Hepatocyte (in vitro differentiated cells): ENCODE measurements at regions not wholly inside any gene's neighbourhood (a gene's known extent, or its start where the extent isn't known, plus 50 kb on each side); places are given as distances from the start of the nearest gene placed in this dataset.
"Not testable (repeated sequence)": the region's sequence is repeated elsewhere in the genome, so short reads cannot be mapped to it uniquely, and the experiment has no call there.

Experiments used
- EZH2 ChIP-seq: fragments of 200-600 bp; sonication (generic); IDR thresholded peaks from 2 replicates; pipeline ENCODE4 v1.6.1; 2016; ENCODE audit warnings: antibody characterized with exemption, mild to moderate bottlenecking, borderline replicate concordance
- EZH2phosphoT487 ChIP-seq: fragments of 200-600 bp; sonication (generic); IDR thresholded peaks from one replicate; pipeline ENCODE4 v1.6.1; 2018; ENCODE audit warnings: antibody characterized with exemption, mild to moderate bottlenecking, low read depth, moderate library complexity; ENCODE audit not compliant: unreplicated experiment, severe bottlenecking
- TF ChIP-seq, protein P1 (sequence below): fragments of 200-600 bp; sonication (generic); IDR thresholded peaks from 2 replicates; pipeline ENCODE4 v1.5.1; 2016; ENCODE audit warnings: antibody characterized with exemption, mild to moderate bottlenecking; ENCODE audit not compliant: poor library complexity

DNA sequence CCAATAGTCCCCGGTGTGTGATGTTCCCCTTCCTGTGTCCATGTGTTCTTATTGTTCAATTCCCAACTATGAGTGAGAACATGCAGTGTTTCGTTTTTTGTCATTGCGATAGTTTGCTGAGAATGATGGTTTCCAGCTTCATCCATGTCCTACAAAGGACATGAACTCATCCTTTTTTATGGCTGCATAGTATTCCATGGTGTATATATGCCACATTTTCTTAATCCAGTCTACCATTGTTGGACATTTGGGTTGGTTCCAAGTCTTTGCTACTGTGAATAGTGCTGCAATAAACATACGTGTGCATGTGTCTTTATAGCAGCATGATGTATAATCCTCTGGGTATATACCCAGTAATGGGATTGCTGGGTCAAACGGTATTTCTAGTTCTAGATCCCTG lies 109.6 kb upstream of the ANKRD28 start:
- TF ChIP-seq, protein P1, sequence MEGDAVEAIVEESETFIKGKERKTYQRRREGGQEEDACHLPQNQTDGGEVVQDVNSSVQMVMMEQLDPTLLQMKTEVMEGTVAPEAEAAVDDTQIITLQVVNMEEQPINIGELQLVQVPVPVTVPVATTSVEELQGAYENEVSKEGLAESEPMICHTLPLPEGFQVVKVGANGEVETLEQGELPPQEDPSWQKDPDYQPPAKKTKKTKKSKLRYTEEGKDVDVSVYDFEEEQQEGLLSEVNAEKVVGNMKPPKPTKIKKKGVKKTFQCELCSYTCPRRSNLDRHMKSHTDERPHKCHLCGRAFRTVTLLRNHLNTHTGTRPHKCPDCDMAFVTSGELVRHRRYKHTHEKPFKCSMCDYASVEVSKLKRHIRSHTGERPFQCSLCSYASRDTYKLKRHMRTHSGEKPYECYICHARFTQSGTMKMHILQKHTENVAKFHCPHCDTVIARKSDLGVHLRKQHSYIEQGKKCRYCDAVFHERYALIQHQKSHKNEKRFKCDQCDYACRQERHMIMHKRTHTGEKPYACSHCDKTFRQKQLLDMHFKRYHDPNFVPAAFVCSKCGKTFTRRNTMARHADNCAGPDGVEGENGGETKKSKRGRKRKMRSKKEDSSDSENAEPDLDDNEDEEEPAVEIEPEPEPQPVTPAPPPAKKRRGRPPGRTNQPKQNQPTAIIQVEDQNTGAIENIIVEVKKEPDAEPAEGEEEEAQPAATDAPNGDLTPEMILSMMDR, result not testable (repeated sequence)
- TF ChIP-seq EZH2phosphoT487, EZH2: not testable (repeated sequence)
